Trophoblast cell (in vitro differentiated cells and primary cell): ENCODE measurements at regions not wholly inside any gene's neighbourhood (a gene's known extent, or its start where the extent isn't known, plus 50 kb on each side); places are given as distances from the start of the nearest gene placed in this dataset.
A peak's percentile ranks its signal among the peaks of the same experiment; 100 is the strongest.

Experiments used
- DNase-seq, 2 donors: peaks; one replicate each; pipeline ENCODE4 v3.0.0-alpha.2; 2016
- H2AFZ ChIP-seq: 2 replicates; pipeline ENCODE4 v1.6.1; 2013; ENCODE audit warnings: low read length, moderate library complexity, mild to moderate bottlenecking; ENCODE audit not compliant: insufficient read depth, poor library complexity
- H2AK5ac ChIP-seq: 2 replicates; pipeline ENCODE4 v1.6.1; 2013; ENCODE audit warnings: mild to moderate bottlenecking, low read length
- H2BK120ac ChIP-seq: 2 replicates; pipeline ENCODE4 v1.6.1; 2013; ENCODE audit warnings: low read length, mild to moderate bottlenecking, moderate library complexity; ENCODE audit not compliant: insufficient read depth, poor library complexity
- H2BK12ac ChIP-seq: 2 replicates; pipeline ENCODE4 v1.6.1; 2013; ENCODE audit warnings: mild to moderate bottlenecking, low read length, moderate library complexity
- H2BK5ac ChIP-seq: 2 replicates; pipeline ENCODE4 v1.6.1; 2013; ENCODE audit warnings: low read length, low read depth, moderate library complexity, mild to moderate bottlenecking; ENCODE audit not compliant: poor library complexity
- H3K14ac ChIP-seq: 2 replicates; pipeline ENCODE4 v1.6.1; 2013; ENCODE audit warnings: mild to moderate bottlenecking, low read length
- H3K18ac ChIP-seq: 2 replicates; pipeline ENCODE4 v1.6.1; 2013; ENCODE audit warnings: mild to moderate bottlenecking, low read length
- H3K23ac ChIP-seq: 2 replicates; pipeline ENCODE4 v1.6.1; 2013; ENCODE audit warnings: low read length
- H3K27ac ChIP-seq: 2 replicates; pipeline ENCODE4 v1.5.1; 2013; ENCODE audit warnings: low read depth, mild to moderate bottlenecking, inconsistent platforms, low read length, moderate library complexity
- H3K27me3 ChIP-seq: 2 replicates; pipeline ENCODE4 v1.6.1; 2013; ENCODE audit warnings: inconsistent platforms, mild to moderate bottlenecking, low read length, moderate library complexity; ENCODE audit not compliant: insufficient read depth
- H3K36me3 ChIP-seq, 2 experiments: 1 replicate in 1 of 2; 2 replicates in 1 of 2; pipeline ENCODE4 v1.6.1; 2013; ENCODE audit warnings: low read length in 2 of 2, mild to moderate bottlenecking in 2 of 2, moderate library complexity in 1 of 2; ENCODE audit not compliant: insufficient read depth in 2 of 2, control insufficient read depth in 1 of 2
- H3K4ac ChIP-seq: 2 replicates; pipeline ENCODE4 v1.6.1; 2013; ENCODE audit warnings: low read depth, mild to moderate bottlenecking, low read length, moderate library complexity
- H3K4me1 ChIP-seq, 2 experiments: 1 replicate in 1 of 2; 2 replicates in 1 of 2; pipeline ENCODE4 v1.6.1; 2013; ENCODE audit warnings: low read length in 2 of 2, mild to moderate bottlenecking in 2 of 2, moderate library complexity in 1 of 2; ENCODE audit not compliant: insufficient read depth in 2 of 2, control insufficient read depth in 1 of 2
- H3K4me2 ChIP-seq: 2 replicates; pipeline ENCODE4 v1.6.1; 2013; ENCODE audit warnings: inconsistent platforms, mild to moderate bottlenecking, low read length, moderate library complexity
- H3K4me3 ChIP-seq: 2 replicates; pipeline ENCODE4 v1.5.1; 2013; ENCODE audit warnings: mild to moderate bottlenecking, low read depth, low read length, inconsistent platforms
- H3K79me1 ChIP-seq: one replicate; pipeline ENCODE4 v1.6.1; 2013; ENCODE audit warnings: low read length
- H3K79me2 ChIP-seq: 2 replicates; pipeline ENCODE4 v1.6.1; 2013; ENCODE audit warnings: low read length, mild to moderate bottlenecking; ENCODE audit not compliant: control insufficient read depth, insufficient read depth, poor library complexity
- H3K9ac ChIP-seq: 2 replicates; pipeline ENCODE4 v1.6.1; 2013; ENCODE audit warnings: mild to moderate bottlenecking, low read length
- H3K9me3 ChIP-seq: 2 replicates; pipeline ENCODE4 v1.6.1; 2013; ENCODE audit warnings: low read depth, mild to moderate bottlenecking, control low read depth, inconsistent platforms, low read length; ENCODE audit not compliant: insufficient read depth
- H4K12ac ChIP-seq: 2 replicates; pipeline ENCODE4 v1.6.1; 2013; ENCODE audit warnings: low read depth, mild to moderate bottlenecking, low read length, moderate library complexity
- H4K8ac ChIP-seq: 2 replicates; pipeline ENCODE4 v1.6.1; 2013; ENCODE audit warnings: low read depth, mild to moderate bottlenecking, low read length, moderate library complexity
- H4K91ac ChIP-seq: one replicate; pipeline ENCODE4 v1.6.1; 2013; ENCODE audit warnings: low read depth, mild to moderate bottlenecking, low read length, moderate library complexity
- WGBS: extraction: QIAGEN DNeasy Blood & Tissue Kit; methylation state at CpG from one replicate; pipeline ENCODE4 v1.1.7; 2013; ENCODE audit warnings: missing lambda C conversion rate; ENCODE audit not compliant: insufficient read length, insufficient coverage; ENCODE audit errors: extremely low coverage; 5-methylcytosine and 5-hydroxymethylcytosine counted together

DNA sequence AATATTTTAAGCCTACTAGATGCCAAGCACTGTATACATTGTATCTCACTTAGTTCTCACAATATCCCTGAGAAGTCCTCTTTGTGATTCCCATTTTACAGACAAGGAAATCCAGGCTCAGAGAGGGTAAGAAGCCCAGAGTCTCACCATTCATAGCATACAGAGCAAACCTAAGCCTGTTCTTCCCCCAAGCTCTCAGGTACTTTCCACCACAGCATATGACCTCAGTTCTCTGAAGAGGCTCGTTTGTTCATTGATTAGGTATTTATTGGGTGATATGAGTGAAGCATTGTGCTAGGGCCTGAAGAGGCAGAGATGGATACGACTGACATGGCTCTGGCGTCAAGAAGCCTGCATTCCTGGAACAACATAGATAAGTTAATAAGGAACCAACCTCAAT, 310.9 kb upstream of the UMPS start:
- H3K4ac ChIP-seq = no peak overlapping the region
- H3K36me3 ChIP-seq = peaks cover 9 to 14% of the 10 kb centered on the region in 2 experiments
- no peaks in the 10 kb centered on the region for H3K79me2 ChIP-seq
- no peak overlapping the region for H4K8ac ChIP-seq
- no peak overlapping the region for H3K4me3 ChIP-seq
- no peak overlapping the region for H3K18ac ChIP-seq
- H3K4me2 ChIP-seq = no peak overlapping the region
- no peak for DNase-seq
- no peak overlapping the region for H2BK5ac ChIP-seq
- no peak overlapping the region for H3K14ac ChIP-seq
- H2BK12ac ChIP-seq = no peak overlapping the region
- peaks cover 0 to 2% of the 10 kb centered on the region in 2 experiments for H3K4me1 ChIP-seq
- no peak overlapping the region for H2AK5ac ChIP-seq
- H3K27ac ChIP-seq = no peak overlapping the region
- no peak overlapping the region for H3K9ac ChIP-seq
- no peak overlapping the region for H3K23ac ChIP-seq
- no CpG with 5 or more reads among the region's 3 CpGs for WGBS
- no peak overlapping the region for H4K12ac ChIP-seq
- no peaks in the 10 kb centered on the region for H3K27me3 ChIP-seq
- no peaks in the 10 kb centered on the region for H3K9me3 ChIP-seq
- H3K79me1 ChIP-seq = no peaks in the 10 kb centered on the region
- no peak overlapping the region for H2BK120ac ChIP-seq
- no peak overlapping the region for H4K91ac ChIP-seq
- no peak overlapping the region for H2AFZ ChIP-seq

- no peak overlapping the region for H2AK5ac ChIP-seq
- no CpG with 5 or more reads among the region's 2 CpGs for WGBS
- no peaks in the 10 kb centered on the region for H3K9me3 ChIP-seq
- H3K23ac ChIP-seq = no peak overlapping the region
- H4K91ac ChIP-seq = no peak overlapping the region
- H3K79me1 ChIP-seq = no peaks in the 10 kb centered on the region
- H3K79me2 ChIP-seq = no peaks in the 10 kb centered on the region
- H3K27ac ChIP-seq = no peak overlapping the region
- H3K4me3 ChIP-seq = no peak overlapping the region
- H3K14ac ChIP-seq = no peak overlapping the region
- no peak overlapping the region for H2BK5ac ChIP-seq
- no peak for DNase-seq
- no peaks in the 10 kb centered on the region for H3K27me3 ChIP-seq
- no peak overlapping the region for H2BK120ac ChIP-seq
- H2BK12ac ChIP-seq = no peak overlapping the region
- H3K9ac ChIP-seq = no peak overlapping the region
- no peak overlapping the region for H4K8ac ChIP-seq
- H3K4me1 ChIP-seq = no peaks in the 10 kb centered on the region
- H3K4me2 ChIP-seq = no peak overlapping the region
- no peak overlapping the region for H4K12ac ChIP-seq
- H3K18ac ChIP-seq = no peak overlapping the region
- H3K4ac ChIP-seq = no peak overlapping the region
- peaks cover 10 to 15% of the 10 kb centered on the region in 2 experiments for H3K36me3 ChIP-seq
- no peak overlapping the region for H2AFZ ChIP-seq
These were observed 309.9 kb upstream of the UMPS start for GRCh38 chr3:124420392-124420791.

DNA sequence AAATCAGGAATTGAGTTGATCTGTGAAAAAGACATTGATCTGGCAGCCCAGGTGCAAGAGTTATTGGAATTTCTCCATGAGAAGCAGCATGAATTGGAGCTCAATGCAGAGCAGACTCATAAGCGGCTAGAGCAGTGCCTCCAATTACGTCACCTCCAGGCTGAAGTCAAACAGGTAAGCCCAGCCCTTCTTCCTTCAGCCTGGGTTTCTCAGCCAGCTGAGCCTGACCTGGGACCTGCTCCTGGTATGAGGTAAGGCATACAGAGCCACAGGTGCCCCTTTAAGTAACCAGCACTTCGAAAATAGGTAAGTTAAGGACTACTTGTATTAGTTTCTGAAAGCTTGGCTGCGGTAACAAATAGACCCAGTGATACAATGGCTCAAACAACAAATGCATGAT, 307.4 kb upstream of the UMPS start:
- no peaks in the 10 kb centered on the region for H3K79me2 ChIP-seq
- H2BK120ac ChIP-seq = no peak overlapping the region
- peaks cover 10 to 17% of the 10 kb centered on the region in 2 experiments for H3K36me3 ChIP-seq
- H3K9me3 ChIP-seq = no peaks in the 10 kb centered on the region
- no peak overlapping the region for H3K18ac ChIP-seq
- H4K12ac ChIP-seq = no peak overlapping the region
- no peak overlapping the region for H3K9ac ChIP-seq
- no peak overlapping the region for H3K4me3 ChIP-seq
- no peak overlapping the region for H2BK12ac ChIP-seq
- no peak overlapping the region for H3K4me2 ChIP-seq
- no peak overlapping the region for H3K14ac ChIP-seq
- no peak overlapping the region for H4K8ac ChIP-seq
- H3K27me3 ChIP-seq = no peaks in the 10 kb centered on the region
- no peak overlapping the region for H2BK5ac ChIP-seq
- H3K23ac ChIP-seq = no peak overlapping the region
- no peak overlapping the region for H3K4ac ChIP-seq
- WGBS = no CpG with 5 or more reads among the region's 4 CpGs
- H3K4me1 ChIP-seq = no peaks in the 10 kb centered on the region
- peak in 1 of 2 donors; percentile 37 for DNase-seq
- H3K27ac ChIP-seq = no peak overlapping the region
- no peak overlapping the region for H2AFZ ChIP-seq
- H4K91ac ChIP-seq = no peak overlapping the region
- H2AK5ac ChIP-seq = no peak overlapping the region
- no peaks in the 10 kb centered on the region for H3K79me1 ChIP-seq

DNA sequence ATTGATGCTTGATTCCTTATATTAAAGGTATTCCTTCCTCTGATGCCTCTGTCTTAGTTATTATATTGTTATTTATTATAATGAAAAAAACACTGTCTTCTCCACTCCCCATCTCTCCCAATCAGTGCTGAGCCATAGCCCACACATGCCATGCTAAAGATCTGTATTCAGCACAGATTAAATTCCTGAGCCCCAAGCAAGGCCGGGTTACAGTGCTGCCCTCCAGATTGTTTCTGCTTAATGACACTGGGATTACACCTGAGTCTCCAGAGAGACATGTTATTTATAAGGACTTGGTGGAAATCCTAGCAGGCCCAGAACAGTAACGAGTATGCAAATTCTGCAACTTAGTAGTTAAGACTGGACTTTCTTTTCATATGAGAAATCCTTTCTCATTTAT, 305.9 kb upstream of the UMPS start:
- H2BK12ac ChIP-seq = no peak overlapping the region
- DNase-seq = no peak
- no peak overlapping the region for H3K9ac ChIP-seq
- no peak overlapping the region for H2AFZ ChIP-seq
- H3K36me3 ChIP-seq = peaks cover 10 to 15% of the 10 kb centered on the region in 2 experiments
- peaks cover 3% of the 10 kb centered on the region for H3K27me3 ChIP-seq
- no peaks in the 10 kb centered on the region for H3K9me3 ChIP-seq
- no peak overlapping the region for H3K27ac ChIP-seq
- no CpG with 5 or more reads among the region's 2 CpGs for whole genome bisulfite sequencing
- H3K79me1 ChIP-seq = no peaks in the 10 kb centered on the region
- no peak overlapping the region for H3K4me3 ChIP-seq
- H2BK5ac ChIP-seq = no peak overlapping the region
- peaks cover 0 to 4% of the 10 kb centered on the region in 2 experiments for H3K4me1 ChIP-seq
- no peak overlapping the region for H2AK5ac ChIP-seq
- no peaks in the 10 kb centered on the region for H3K79me2 ChIP-seq
- H2BK120ac ChIP-seq = no peak overlapping the region
- H4K12ac ChIP-seq = no peak overlapping the region
- H3K23ac ChIP-seq = no peak overlapping the region
- H3K18ac ChIP-seq = no peak overlapping the region
- no peak overlapping the region for H4K91ac ChIP-seq
- no peak overlapping the region for H4K8ac ChIP-seq
- no peak overlapping the region for H3K4me2 ChIP-seq
- H3K14ac ChIP-seq = no peak overlapping the region
- no peak overlapping the region for H3K4ac ChIP-seq
